Middle frontal gyrus (tissue), 1 donor: ENCODE measurements at regions not wholly inside any gene's neighbourhood (a gene's known extent, or its start where the extent isn't known, plus 50 kb on each side); places are given as distances from the start of the nearest gene placed in this dataset.

Source experiments
- DNase-seq: peaks from one replicate; pipeline ENCODE4 v3.0.0-alpha.2; 2015; ENCODE audit warnings: low spot score; ENCODE audit errors: extremely low spot score

DNA sequence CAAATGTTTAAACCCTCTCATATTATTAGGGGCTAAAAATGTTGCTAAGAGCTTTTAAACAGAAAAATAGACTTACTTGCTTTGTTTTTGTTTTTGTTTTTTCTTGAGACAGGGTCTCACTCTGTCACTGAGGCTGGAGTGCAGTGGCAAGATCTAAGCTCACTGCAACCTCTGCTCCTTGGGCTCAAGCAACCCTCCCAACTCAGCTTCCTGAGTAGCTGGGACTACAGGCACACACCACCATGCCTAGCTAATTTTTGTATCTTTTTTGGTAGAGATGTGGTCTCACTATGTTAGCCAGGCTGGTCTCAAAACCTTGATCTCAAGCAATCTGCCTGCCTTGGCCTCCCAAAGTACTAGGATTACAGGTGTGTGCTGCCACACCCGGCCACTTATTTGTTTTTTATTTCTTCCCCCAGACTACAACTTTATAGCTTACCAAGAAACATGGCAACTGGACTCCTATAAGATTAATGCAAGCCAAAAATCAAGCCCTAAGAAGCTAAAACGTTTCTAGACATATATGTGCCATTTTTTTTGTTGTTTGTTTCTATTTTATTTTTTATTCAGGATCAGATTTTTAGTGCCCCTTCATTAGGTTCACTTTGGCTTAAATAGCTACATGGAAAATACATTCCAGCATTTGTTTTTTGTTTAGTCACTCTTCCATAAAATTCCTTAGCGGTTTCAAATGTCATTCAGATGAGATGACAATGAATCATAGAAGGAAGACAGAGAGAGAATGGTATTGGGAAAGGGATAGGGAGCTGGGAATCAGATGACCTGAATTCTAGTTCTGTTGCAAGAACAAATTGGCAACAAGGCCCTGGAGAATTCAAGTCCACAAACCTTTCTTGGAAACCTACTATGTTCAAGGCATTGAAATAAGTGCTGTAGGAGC lies 163.4 kb upstream of the MKLN1 start:
- DNase-seq = no peak

DNA sequence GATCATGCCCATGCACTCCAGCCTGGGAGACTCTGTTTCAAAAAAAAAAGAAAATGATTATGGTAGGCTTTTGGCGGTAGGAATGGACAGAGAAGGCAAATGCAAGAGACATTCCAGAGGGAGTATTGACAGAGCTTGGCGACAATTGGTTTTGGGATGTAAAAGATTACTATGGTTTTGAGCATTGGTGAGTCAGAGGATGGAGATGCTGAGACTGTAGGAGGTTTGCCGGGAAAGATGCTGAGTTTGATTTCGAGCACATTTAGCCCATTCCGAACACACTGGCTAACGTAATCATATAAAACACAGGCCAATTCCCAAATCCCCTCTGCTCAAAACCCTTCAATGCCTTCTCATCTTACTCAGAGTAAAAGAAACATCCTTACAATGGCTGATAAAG lies 161.6 kb upstream of the MKLN1 start:
- no peak for DNase-seq

DNA sequence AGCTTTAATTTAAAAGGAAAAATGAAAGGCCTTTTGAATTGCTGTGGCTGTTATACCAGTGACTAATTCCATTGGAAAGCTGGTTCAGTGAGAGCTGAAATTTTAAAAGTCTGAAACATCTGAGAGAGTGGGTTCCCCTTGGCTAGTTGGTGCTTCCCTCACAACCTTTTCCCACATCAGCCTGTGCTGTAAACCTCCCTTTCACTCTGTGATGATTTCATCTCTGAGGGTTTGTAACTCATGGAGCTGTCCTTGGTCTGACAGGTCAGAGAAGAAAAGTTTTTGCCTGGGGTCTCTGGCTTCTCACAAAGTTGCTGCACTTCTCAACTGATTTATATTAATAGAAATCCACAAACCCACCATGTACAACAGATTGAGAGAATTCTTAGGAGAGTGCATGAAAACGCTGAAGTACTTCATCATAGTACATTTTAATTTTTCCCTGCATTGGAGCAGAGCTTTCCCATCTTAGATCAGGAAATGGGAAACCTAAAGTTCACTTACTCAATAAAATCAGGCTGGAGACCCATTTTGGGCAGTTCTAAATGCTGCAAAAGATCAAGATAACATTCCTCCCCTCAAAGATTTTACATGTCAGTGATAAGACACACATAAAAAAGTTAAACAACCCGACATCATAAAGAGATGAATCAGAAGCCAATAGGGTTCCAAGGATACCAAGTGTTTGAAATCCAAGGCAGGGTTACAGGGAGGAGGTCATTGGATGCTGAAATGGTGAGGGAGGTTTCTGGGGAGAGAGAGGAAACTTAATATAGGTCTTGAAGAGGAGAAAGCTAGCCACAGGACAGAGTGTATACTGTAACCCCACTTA lies 157.0 kb upstream of the MKLN1 start:
- DNase-seq = no peak

DNA sequence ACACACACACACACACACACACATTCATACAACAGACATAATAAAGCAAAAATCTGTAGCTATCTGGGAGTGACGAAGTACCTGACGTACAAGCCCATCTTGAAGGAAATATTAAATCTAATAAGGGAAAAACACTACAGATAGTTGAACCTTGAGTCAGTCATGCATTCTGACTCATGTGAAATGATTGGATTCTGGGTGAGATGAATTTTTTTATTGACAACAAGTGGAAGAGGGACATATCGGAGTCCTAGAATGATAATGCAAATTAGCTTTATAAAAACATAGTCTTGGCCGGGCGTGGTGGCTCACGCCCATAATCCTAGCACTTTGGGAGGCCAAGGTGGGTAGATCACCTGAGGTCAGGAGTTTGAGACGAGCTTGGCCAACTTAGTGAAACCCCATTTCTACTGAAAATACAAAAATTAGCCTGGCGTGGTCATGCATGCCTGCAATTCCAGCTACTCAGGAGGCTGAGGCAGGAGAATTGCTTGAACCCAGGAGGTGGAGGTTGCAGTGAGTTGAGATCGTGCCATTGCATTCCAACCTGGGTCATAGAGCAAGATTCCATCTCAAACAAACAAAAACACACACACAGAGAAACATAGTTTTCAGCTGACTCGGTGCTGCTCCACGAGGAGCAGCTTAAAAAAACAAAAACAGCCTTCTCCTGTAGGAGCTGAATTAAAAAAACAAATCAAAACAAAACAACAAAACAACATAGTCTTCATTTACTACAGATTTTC lies 154.4 kb upstream of the MKLN1 start:
- DNase-seq = no peak

DNA sequence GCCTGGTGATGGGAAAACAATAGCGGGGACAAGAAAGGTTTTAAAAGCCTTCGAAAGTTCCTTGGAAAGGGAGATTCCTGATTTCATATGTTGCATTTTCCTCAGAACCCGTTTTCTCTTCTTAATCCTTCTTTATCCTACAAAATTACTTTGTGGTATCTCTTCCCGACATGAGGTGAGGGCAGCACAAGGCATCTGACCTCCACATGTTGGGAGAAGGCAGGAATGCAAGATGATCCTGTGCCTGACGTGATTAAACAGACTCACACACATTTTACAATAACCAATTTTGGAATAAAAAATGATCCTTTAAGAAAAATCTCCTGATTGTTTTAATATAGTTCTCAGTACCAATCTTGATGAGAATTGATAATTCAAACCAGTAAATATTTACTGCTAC lies 153.3 kb upstream of the MKLN1 start:
- DNase-seq = no peak

DNA sequence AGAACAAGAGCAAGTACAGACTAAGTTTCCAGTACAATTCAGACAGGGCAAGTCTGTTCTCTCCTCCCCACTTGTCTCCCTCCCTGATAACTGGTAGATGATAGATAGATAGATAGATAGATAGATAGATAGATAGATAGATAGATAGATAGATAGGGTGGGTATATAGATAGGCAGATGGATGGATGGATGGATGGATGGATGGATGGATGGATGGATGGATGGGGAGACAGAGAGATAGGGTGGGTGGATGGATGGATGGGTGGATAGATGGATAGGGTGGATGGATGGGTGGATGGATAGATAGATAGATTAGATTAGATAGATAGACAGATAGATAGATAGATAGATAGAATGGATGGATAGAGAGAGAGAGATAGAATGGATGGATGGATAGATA lies 152.8 kb upstream of the MKLN1 start:
- no peak for DNase-seq

DNA sequence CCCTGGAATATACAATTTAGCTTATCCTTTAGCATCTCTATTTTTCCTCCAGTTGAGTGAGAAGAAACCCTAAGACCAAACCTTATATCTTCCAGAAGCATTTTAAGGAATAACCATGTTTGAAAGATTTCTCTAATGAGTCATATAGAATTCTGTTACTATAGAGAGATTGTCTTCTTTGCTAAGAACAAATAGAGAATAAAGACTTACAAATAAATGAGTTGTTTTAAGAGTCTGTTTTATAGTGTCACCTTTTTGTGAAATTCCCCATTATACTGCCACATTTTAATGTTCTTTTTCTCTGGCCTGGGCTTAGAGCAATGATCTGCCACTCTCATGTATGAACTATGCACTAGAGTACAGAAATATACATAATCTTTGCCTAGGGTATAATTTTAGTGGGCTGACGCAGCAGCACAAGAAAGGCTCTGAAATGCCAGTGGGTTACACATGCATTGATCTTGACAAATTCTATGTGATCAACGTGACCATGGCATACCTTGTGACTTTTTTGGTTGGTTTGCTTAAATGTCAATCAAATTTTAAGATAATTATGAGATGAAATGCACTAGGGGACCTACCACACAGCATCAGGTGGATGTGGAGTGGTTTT lies 145.1 kb upstream of the MKLN1 start:
- no peak for DNase-seq

DNA sequence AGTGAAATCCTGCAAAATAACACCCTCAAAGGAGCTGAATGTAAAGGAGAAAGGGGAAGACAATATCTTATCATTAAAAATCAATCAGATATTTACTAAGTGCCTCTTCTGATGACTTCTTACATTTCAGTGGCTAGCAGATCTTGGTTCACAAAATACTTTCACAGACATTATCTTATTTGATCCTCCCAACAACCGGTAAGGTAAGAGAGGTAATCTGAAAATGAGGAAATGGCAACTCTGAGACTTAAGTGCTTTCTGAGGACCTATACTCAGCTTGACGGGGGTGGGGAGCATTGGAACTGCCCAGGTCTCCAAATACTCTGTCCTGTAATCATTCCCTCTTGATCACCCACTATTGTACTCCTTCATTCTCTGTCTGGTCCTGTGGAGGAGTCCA lies 144.6 kb upstream of the MKLN1 start:
- no peak for DNase-seq

DNA sequence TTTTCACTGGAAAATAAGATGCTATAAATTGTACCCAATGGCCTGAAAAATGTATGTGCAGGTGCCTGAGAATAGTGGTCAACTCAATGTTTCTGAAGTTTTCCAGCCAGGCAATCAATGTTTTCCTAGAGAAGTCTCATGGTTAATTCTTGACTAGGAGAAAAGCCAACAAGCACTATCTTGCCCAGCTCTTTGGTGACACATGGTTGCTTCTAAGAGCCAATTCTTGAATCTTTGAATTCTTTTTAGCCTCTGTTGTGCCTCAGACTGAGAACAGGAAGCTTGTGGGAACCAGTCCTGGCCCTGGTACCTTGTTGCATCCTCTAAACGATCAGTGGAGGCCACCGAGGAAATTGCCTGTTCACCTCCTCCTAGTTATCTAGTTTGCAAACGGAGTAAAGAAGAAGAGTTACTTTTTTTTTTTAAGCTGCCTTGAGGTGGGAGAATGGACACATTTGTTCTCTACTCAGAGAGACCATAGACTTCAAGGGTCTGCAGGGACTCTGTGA lies 144.0 kb upstream of the MKLN1 start:
- DNase-seq = no peak

DNA sequence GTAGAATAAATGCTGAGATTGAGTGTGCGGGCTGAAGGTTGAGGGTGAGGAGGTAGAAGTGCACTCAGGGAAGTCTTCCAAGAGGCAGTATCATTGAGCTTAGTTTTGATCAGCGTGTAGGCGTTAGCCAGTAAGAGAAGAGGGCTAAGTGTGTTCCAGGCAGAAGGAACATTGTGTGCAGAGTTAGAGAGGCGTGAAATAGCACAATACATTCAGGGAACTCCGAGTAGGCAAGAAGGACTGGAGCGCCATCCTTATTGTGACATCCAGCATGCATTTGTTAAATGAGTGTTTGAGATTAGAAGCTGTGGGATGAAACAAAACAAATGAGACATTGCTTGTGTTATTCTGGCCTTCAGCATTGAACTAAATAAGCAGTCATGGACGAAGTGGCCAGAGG lies 140.9 kb upstream of the MKLN1 start:
- peak; percentile 49 for DNase-seq

DNA sequence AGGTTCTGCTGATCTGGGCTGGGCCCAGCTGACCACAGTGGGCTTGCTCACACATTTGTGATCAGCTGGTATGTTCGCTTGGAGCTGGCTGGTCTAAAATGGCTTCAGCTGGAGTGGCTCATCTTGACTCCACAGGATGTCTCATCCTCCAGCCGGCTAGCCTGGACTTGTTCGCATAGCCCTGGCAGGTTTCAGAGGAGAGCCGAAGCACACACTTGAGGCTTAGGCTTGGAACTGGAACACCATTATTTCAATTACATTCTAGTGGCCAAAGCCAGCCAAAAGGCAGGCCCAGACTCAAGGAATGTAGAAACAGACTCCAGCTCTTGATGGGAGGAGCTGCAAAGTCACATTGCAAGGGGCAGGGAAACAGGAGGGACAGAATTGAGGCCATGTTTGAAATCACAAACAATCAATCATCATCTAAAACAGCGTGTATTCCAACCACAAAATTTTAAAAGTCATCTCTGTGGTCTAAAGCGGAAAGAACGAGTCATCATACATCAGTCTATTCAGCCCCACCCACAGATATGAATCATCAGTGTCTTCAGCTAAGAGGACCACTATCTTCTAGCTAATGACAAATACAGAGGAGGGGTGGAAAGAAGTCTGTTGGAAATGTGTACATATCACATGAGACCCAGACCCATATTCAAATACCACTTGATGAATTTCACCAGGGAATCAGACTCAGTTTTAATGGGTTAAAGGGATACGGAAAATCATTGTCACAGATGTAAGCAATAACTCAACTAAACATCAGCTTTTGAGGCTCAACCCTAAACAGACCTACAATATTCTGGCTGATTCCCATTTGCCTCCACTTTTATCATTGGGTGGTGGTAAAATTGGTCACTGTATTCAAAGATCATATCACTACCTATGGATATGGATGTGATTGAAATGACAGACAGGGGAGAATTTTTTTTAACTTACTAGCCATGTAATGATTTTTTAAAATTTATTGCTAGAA lies 139.0 kb upstream of the MKLN1 start:
- no peak for DNase-seq

DNA sequence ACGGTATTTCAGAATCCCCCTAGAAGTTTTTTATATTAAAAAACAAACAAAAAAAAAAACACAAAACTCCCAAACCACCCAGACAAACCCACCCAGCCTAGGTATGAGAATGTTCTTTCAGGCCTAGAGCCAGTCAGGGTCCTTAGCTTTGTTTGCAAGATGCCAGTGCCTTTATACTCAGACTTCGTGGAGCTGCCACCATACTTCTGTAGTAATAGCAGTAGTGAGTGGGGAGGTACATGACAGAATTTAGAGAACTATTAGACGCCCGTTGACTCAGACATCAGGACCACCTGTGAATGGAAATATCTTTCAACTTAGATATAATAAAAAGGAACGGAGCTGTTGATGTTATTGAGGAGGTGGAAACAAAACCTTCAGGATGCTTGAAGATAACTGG lies 138.2 kb upstream of the MKLN1 start:
- DNase-seq = no peak

DNA sequence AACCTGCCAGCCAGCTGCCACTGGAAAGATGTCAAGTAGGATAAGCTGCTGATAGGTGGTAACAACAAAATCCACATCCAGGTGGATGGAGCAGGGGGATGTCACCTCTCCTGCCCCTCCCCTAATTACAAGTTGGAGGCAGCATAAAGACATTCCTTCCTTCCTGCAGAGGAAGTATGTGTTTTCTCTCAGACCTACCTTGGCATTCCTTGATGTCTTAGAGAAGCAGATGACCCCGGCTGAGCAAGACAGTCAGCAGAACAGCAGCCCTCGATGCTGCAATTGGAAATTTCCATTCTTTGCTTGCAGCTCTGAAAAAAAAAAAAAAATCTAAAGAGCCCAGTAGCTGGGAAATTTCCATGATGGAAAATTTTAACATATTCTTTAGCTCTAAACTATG lies 137.5 kb upstream of the MKLN1 start:
- DNase-seq = peak; percentile 52

DNA sequence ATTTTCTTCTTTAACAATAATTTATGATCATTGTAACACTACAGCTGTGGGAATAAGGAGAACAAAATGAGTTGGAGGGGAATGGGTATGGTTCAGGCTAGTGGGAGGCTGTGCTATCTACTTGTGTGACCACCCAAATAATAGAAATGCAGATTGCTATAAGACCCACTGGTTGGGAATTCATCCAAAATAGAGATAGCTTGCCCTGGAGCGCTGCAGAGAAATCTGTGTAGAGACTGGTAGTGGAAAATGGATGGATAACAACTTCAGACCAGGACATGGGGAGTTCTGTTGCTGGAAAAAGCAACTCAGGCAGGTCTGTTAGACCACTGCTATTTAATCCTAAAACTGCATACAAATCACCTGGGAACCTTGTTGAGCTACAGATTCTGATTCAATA lies 137.1 kb upstream of the MKLN1 start:
- no peak for DNase-seq

DNA sequence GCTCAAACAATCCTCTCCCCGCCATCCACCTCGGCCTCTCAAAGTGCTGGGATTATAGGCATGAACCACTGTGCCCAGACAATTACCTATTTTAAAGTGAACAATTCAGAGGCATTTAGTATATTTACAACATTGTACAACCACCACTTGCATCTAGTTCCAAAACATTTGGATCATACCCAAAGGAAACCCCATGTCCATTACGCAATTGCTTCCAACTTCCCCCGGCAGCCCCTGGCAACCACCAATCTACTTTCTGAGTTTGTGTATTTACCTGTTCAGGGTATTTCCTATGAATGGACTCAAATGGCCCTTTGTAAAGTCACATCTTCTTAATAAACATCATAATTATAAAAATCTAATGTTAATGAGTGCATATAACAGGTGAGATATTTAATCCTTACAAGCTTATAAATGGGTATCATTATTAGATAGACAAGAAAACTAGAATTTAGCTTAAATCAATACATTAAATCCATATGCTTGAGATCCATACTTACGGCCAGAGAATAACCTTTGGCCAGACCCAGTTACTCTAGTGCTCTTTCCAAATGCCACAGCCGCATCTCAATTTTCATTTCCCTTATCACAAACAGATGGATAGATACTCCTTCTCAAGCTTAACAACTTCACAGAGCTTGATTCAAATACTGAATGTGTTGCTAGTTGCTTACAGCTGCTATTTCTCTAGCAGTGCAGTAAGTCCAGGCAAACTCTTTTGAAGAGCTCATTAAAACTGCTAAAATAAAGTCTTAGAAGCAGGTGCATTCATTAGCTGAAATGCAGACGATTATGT lies 133.4 kb upstream of the MKLN1 start:
- DNase-seq = no peak

DNA sequence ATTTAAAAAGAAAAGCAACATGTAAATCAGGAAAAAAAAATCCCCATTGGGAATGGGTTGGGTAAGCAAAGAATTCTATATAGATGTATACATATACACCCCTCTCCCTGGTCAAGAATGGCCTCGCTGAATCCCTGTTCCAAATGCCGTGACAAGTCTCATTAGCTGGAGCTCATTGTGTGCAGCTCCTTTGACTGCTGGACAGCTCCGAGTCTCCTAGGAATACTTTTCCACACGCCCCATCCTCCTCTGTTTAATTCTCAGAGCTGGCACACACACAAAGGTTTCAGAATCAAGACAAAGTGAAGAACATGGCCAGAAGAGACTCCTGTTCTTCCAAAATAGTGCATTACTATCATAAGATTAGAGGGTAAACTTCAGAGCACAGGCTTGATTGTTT lies 130.9 kb upstream of the MKLN1 start:
- DNase-seq = no peak

DNA sequence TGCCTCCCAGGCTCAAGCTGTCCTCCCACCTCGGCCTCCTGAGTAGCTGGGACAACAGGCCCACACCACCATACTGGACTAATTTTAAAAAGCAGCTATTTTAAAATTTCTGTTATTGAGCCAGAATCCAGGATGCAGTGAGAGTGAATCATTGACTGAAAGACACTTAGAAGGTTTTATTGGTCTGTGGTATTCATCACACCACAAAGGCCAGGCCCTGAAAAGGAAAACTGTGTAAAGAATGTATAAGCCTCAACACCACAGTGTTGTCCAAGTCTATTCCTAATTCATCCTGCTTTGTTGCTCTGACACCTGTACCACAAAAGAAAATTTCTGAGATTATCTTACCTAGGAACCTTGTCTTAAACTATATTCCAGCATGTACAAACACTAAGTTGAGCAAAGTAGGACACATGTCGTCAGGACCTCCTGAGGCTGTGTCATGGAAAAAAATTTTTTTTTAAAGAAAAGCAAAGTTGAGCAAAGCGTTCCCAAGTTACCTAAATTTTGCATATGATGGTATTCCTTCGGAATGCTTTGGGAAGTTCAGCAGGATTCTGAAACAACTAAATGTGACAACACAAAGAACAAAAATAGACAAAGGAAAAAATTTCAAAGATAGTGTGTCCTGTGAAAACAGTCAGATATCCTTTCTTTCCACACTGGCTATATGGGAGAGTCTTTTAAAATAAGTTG lies 129.6 kb upstream of the MKLN1 start:
- no peak for DNase-seq

DNA sequence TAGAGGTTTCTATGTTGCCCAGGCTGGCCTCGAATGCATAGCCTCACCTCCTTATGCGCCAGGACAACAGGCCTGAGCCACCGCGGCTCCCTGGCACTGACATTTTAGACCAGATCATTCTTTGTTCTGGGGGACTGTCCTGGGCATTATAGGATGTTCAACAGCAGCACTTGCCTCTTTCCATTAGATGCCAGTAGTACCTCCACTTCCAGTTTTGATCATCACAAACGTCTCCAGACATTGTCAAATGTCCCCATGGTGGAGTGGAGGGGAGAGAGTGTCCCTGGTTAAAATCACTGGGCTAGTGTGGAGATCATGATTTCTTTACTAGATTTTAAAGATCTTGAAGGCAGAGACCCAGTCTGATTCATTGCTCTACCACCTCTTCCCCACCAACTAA lies 125.2 kb upstream of the MKLN1 start:
- DNase-seq = no peak
